ENCODE measurements at regions not wholly inside any gene's neighbourhood (a gene's known extent, or its start where the extent isn't known, plus 50 kb on each side); places are given as distances from the start of the nearest gene placed in this dataset.

- TF ChIP-seq POLR2A (IDR thresholded peaks at IDR 0.05; ENCODE audit: control extremely low read depth in 1 of 2, low read depth in 2 of 2, low read length in 2 of 2) (no peak), SRF (IDR thresholded peaks at IDR 0.05; ENCODE audit: low read depth, low read length) (no peak), POLR2AphosphoS5 (IDR thresholded peaks at IDR 0.05; ENCODE audit: low read depth, low read length) (no peak), EP300 (IDR thresholded peaks at IDR 0.05; ENCODE audit: borderline replicate concordance in 1 of 2, low read depth in 2 of 2, low read length in 2 of 2) (no peak), ATF3 (IDR thresholded peaks at IDR 0.05; ENCODE audit: insufficient read depth, low read depth, low read length) (no peak), CTCF (IDR thresholded peaks at IDR 0.05; ENCODE audit: control extremely low read depth in 1 of 3, insufficient read depth in 1 of 3, low read depth in 1 of 3, low read length in 3 of 3) (no peak), MAFK (IDR thresholded peaks at IDR 0.05; ENCODE audit: low read depth, low read length) (no peak), RAD21 (IDR thresholded peaks at IDR 0.05 in 1 of 2, conservative IDR thresholded peaks at IDR 0.05 in 1 of 2; ENCODE audit: low read depth in 2 of 2, low read length in 2 of 2) (no peak), JUND (IDR thresholded peaks at IDR 0.05; ENCODE audit: low read length) (no peak), TAF1 (IDR thresholded peaks at IDR 0.05; ENCODE audit: low read depth, low read length) (no peak), HDAC6 (IDR thresholded peaks at IDR 0.05; ENCODE audit: low read depth, low read length) (no peak)
- TF ChIP-seq, protein P1, sequence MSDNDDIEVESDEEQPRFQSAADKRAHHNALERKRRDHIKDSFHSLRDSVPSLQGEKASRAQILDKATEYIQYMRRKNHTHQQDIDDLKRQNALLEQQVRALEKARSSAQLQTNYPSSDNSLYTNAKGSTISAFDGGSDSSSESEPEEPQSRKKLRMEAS (IDR thresholded peaks at IDR 0.05), result no peak
These were observed 327.1 kb downstream of the SATB1 start for GRCh38 chr3:18097989-18098388.

All from H1 (cell line).